Prostate gland (tissue), 2 donors: ENCODE measurements at regions not wholly inside any gene's neighbourhood (a gene's known extent, or its start where the extent isn't known, plus 50 kb on each side); places are given as distances from the start of the nearest gene placed in this dataset.

Experiments used
- POLR2A ChIP-seq: fragments of 450-650 bp; IDR thresholded peaks from one replicate; pipeline ENCODE4 v1.6.1; 2016; ENCODE audit warnings: antibody characterized with exemption, mild to moderate bottlenecking
- POLR2AphosphoS5 ChIP-seq: sonication (generic); formaldehyde crosslinking; IDR thresholded peaks from one replicate; pipeline ENCODE4 v1.6.1; 2017; ENCODE audit warnings: antibody characterized with exemption
- TF ChIP-seq, protein P1 (sequence below), 4 experiments: fragments of 200-600 bp in 2 of 4; fragments of 450-650 bp in 2 of 4; sonication (generic) in 2 of 4; IDR thresholded peaks; 1 replicate in 3 of 4; 2 replicates in 1 of 4; pipeline ENCODE4 v1.5.1; 2016 to 2019; ENCODE audit warnings: antibody characterized with exemption in 4 of 4, mild to moderate bottlenecking in 2 of 4, moderate library complexity in 2 of 4

DNA sequence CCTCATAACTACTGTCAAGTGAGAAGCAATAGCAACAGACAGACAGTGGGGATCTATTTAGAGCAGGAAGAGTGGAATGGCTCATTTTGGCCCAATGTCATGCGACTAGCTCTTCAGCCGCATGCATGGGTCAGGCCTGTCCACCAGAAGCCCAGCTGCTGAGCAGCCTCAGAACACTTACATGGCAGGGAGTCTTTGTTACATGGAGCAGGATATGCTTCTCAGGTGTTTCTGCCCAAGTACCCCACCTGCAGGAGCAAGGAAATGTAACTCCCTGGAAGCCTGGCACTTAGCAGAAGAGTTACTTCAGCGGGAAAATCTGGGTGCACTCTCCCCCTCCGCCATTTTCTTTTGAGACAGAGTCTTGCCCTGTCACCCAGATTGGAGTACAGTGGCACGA is 73.5 kb upstream of the ARHGAP5 start:
- TF ChIP-seq, protein P1, sequence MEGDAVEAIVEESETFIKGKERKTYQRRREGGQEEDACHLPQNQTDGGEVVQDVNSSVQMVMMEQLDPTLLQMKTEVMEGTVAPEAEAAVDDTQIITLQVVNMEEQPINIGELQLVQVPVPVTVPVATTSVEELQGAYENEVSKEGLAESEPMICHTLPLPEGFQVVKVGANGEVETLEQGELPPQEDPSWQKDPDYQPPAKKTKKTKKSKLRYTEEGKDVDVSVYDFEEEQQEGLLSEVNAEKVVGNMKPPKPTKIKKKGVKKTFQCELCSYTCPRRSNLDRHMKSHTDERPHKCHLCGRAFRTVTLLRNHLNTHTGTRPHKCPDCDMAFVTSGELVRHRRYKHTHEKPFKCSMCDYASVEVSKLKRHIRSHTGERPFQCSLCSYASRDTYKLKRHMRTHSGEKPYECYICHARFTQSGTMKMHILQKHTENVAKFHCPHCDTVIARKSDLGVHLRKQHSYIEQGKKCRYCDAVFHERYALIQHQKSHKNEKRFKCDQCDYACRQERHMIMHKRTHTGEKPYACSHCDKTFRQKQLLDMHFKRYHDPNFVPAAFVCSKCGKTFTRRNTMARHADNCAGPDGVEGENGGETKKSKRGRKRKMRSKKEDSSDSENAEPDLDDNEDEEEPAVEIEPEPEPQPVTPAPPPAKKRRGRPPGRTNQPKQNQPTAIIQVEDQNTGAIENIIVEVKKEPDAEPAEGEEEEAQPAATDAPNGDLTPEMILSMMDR (IDR thresholded peaks at IDR 0.05), result no peak
- no peak for TF ChIP-seq POLR2A
- TF ChIP-seq POLR2AphosphoS5, result no peak
